HL-60 (cell line): ENCODE measurements at regions not wholly inside any gene's neighbourhood (a gene's known extent, or its start where the extent isn't known, plus 50 kb on each side); places are given as distances from the start of the nearest gene placed in this dataset.
"Not testable (repeated sequence)": the region's sequence is repeated elsewhere in the genome, so short reads cannot be mapped to it uniquely, and the experiment has no call there.

Experiments used
- POLR2AphosphoS5 ChIP-seq: IDR thresholded peaks from 2 replicates; pipeline ENCODE4 v1.6.1; 2012; ENCODE audit warnings: low read depth
- TF ChIP-seq, protein P1 (sequence below): IDR thresholded peaks from one replicate; pipeline ENCODE4 v1.5.1; 2011; ENCODE audit warnings: low read length, control low read depth, inconsistent platforms; ENCODE audit not compliant: insufficient read depth

DNA sequence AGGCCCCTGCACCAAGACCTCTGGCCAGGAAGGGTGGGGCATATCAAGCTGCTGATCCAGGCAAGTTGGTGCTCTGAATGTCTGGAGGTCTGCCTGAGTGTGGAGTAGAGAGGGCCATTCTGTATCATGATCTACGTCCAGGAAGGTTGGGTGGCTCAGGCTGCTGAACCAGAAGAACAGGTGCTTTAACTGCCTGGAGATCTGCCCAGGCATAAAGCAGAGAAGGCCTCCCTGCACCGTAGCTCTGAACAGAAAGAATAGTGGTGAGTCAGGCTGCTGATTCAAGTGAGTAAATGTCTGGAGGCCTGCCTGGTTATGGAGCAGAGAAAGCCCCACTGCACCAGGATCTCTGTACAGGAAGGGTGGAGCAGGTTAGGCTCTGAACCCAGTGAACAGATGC, 905.5 kb upstream of the ADAMTS5 start:
- TF ChIP-seq POLR2AphosphoS5 = not testable (repeated sequence)
- TF ChIP-seq, protein P1, sequence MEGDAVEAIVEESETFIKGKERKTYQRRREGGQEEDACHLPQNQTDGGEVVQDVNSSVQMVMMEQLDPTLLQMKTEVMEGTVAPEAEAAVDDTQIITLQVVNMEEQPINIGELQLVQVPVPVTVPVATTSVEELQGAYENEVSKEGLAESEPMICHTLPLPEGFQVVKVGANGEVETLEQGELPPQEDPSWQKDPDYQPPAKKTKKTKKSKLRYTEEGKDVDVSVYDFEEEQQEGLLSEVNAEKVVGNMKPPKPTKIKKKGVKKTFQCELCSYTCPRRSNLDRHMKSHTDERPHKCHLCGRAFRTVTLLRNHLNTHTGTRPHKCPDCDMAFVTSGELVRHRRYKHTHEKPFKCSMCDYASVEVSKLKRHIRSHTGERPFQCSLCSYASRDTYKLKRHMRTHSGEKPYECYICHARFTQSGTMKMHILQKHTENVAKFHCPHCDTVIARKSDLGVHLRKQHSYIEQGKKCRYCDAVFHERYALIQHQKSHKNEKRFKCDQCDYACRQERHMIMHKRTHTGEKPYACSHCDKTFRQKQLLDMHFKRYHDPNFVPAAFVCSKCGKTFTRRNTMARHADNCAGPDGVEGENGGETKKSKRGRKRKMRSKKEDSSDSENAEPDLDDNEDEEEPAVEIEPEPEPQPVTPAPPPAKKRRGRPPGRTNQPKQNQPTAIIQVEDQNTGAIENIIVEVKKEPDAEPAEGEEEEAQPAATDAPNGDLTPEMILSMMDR = not testable (repeated sequence)
